HG03439 (cell line): ENCODE measurements at regions not wholly inside any gene's neighbourhood (a gene's known extent, or its start where the extent isn't known, plus 50 kb on each side); places are given as distances from the start of the nearest gene placed in this dataset.

Source experiments
- ATAC-seq: cut with Tn5 transposase; IDR thresholded peaks from one replicate; pipeline ENCODE4 v1.9.1; 2021; ENCODE audit warnings: mild to moderate bottlenecking, moderate library complexity; ENCODE audit not compliant: unreplicated experiment

DNA sequence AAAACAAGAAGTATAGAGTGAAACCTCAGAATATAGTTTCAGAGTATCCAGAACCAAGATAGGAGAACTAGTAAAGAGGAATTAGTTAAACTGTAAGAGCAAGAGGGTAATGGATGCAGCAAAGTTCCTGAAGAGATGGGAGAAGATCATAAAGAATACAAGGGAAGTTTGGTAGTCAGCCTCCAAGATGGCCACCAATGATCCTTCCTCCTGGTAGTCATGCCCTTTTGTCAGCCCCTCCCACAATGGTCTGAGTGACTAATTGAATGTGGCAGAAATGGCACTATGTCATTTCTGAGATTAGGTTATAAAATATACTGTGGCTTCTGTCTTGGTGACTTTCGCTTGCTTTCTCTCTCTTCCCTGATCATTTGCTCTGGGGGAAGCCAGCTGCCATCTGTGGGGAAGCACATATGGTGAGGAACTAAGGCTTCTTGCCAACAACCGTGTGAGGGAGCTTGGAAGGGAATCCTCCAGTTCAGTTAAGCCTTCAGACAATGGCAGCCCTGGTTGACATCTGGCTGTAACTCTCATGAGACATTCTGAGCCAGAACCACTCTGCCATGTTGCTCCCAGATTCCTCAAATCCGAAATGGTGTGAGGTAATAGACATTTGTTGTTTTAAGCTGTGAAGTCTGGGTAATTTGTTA, 55.3 kb upstream of the AMN1 start:
- ATAC-seq = no peak

GRCh38 chr12:31783556-31783955, 54.7 kb upstream of the AMN1 start:
- no peak for ATAC-seq

DNA sequence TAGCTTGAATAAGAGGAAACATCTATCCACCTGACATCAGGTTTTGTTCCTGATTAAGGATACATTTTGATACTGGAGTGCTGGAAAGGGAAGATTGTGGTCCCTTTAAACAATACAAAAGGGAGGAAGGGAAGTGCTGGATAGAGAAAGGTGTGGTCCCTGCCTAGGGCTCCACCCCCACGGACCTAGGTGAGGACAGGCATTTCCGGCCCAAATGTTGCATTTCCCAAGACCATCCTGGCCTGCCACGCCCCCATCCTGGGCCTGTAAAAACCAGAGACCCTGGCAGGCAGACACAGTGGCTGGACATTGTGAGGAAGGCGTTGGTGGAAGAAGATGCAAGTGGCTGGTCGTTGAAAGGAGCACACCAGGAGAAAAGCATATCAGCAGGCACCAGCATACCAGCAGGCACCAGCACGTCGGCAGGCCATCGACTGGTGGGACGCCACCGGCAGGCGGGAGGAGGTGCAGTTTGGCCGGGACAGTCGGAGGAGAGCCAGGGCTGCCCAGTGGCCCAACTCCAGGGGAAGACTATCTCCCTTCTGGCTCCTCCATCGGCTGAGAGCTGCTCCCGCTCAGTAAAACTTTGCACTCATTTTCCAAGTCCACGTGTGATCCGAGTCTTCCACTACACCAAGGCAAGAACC, 53.2 kb upstream of the AMN1 start:
- no peak for ATAC-seq

DNA sequence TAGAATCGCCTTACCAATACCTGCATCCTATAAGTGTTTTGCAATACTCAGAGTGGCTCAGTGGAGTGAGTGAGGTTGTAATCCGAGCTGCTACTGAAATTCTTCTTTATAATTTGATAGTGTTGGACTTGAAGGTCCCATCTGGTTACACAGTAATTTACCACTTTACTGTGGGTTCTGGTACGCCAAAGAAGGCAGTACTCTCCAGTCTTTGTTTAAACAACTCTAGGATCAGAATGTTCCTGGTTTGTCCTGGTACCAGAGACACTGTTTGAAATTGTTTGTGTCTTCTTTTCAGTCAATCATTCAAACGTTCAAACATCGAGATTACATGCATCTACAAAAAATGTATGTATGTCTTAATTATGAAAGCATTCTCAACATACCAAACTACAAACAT, 51.3 kb upstream of the AMN1 start:
- no peak for ATAC-seq

GRCh38 chr12:31778687-31779086, 49.9 kb upstream of the AMN1 start:
- ATAC-seq = no peak
